RCC 7860 (cell line): ENCODE measurements at regions not wholly inside any gene's neighbourhood (a gene's known extent, or its start where the extent isn't known, plus 50 kb on each side); places are given as distances from the start of the nearest gene placed in this dataset.

Experiments
- DNase-seq: peaks from one replicate; pipeline ENCODE4 v3.0.0-alpha.2; 2015; ENCODE audit warnings: low spot score
- FAIRE-seq: peaks from 2 replicates; lab custom pipeline; 2012; peaks lifted over from hg19 to GRCh38; lab: Jason Lieb, UNC

DNA sequence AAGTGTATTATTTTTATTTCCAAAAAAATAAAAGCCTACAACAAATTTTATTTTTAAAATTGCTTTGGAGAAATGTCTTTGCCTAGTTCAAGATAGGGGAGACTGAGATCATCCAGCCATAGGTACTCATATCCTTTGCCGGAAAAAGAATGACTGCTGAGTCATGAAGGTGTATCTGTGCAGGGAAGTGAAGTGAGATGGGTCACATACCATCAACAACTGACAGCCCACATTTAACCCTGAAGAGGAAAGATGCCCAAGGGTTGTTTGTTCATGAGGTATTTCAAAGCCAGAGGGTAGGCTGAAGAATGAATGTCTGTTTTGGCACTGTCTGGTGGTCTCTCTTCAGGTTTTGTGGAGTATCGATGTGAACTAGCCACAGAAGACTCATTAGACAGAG lies 106.7 kb upstream of the TTC29 start:
- FAIRE-seq (no peak), DNase-seq (no peak)

GRCh38 chr4:147054228-147054872 lies 108.7 kb upstream of the TTC29 start:
- DNase-seq (no peak), FAIRE-seq (no peak)

- no peak for DNase-seq
- no peak for FAIRE-seq
These were observed 111.4 kb upstream of the TTC29 start for GRCh38 chr4:147056940-147057610.

GRCh38 chr4:147057611-147058190 lies 112.0 kb upstream of the TTC29 start:
- DNase-seq (no peak), FAIRE-seq (no peak)

DNA sequence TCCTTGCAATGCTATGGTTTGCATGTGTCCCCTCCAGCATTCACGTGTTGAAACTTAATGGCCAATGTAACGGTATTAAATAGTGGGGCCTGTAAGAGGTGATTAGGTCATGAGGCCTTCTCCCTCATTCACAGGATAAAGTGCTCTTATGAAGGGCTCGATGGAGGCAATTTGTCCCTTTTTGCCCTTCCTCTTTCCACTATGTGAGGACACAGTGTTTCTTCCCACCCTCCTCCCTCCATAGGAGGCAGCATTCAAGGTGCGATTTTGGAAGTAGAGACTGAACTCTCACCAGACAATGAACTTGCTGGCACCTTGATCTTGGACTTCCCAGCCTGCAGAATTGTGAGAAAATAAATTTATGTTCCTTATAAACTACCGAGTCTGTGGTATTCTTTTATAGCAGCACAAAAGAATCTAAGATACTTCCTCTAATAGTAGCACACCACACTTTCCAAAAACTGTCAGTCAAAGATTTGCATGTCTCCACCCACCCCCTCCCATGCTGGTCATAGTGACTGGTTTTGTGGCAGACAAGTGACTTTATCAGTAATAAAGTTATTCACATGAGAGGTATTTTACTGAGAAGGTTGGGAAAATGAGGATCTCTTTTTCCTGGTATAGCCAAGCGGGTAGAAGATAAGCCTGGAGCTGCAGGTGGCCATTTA lies 113.5 kb upstream of the TTC29 start:
- no peak for FAIRE-seq
- DNase-seq, result no peak

- no peak for DNase-seq
These were observed 114.7 kb upstream of the TTC29 start for GRCh38 chr4:147060151-147060931.

DNA sequence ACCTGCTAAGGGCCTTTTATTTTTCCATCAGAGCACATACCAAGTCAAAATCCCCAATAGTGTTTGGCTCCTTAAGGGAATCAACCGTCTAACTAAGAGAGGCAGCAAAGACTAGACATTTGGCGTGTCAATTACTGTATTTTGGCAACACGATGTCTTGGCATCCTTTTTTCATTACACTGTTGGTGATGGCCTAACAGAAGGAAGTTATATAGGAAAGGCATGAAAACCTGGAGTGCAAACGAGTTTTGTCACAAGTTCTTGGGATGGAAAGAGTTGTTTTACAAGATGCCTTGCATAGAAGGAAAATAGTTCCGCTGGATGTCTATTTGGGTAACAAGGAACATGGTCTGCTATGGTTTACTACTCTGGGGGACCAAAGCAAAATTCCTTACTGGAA lies 119.2 kb upstream of the TTC29 start:
- FAIRE-seq (no peak), DNase-seq (no peak)

More at GRCh38 chr4:147060151-147060931, 114.7 kb upstream of the TTC29 start:
- no peak for FAIRE-seq

GRCh38 chr4:147068564-147068963 lies 122.9 kb upstream of the TTC29 start:
- no peak for DNase-seq
- FAIRE-seq, result no peak

GRCh38 chr4:147071209-147071740 lies 125.6 kb upstream of the TTC29 start:
- DNase-seq (no peak), FAIRE-seq (no peak)

DNA sequence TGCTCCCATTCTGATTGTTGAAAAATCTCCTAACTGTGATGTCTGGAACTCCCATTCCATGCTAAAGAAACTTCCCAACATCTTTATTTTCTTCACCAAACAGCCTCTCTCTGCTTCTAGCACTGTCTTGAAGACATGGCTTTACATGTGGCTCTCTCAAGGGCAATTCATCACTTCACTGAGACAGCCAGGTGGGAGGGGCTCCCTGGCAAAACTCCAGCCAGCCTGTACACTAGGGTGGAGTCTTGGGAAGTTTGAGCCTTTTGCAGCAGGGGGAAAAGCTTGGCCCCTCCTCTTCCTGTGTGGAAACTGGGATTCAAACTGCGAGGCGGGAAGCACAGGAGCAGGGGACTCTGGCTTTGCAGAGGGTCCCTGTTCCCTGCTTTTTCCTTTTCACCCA lies 130.5 kb upstream of the TTC29 start:
- FAIRE-seq (no peak), DNase-seq (no peak)

DNA sequence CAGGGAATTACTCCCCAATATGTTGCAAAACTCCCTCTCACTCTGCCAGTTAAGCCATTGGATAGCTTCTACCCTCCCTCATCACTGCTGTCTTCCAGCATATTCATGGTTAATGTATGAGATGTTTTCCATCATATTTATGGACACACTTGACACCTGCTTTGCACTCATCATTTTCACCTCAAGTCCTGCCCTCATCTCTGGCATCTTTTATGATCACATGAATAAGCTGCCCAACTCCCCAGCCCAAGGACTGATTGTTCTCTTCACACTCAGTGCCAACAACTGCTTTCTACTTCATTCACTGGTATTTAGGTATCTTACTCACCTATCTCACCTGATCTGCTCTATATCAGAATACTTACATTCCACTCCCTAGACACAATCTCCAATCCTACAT lies 131.1 kb upstream of the TTC29 start:
- FAIRE-seq (no peak), DNase-seq (no peak)

DNA sequence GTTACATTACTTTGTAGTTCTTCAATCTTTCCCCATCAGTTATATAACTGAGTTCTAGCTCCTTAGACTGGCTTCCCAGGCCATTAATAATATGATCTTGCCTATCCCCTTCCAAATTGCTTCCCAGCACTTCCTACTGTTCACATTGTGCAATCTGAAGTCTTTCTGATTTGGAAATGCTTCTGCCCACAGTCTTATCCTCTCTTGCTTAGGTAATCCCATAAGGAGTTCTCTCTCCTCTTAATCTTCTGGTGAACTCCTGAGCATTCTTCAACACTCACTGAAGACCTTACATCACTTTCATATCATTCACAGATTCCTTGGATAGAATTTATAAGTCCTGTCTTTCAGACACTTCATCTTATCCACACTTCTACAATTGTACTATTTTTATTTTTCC lies 132.7 kb upstream of the TTC29 start:
- DNase-seq (no peak), FAIRE-seq (no peak)

DNA sequence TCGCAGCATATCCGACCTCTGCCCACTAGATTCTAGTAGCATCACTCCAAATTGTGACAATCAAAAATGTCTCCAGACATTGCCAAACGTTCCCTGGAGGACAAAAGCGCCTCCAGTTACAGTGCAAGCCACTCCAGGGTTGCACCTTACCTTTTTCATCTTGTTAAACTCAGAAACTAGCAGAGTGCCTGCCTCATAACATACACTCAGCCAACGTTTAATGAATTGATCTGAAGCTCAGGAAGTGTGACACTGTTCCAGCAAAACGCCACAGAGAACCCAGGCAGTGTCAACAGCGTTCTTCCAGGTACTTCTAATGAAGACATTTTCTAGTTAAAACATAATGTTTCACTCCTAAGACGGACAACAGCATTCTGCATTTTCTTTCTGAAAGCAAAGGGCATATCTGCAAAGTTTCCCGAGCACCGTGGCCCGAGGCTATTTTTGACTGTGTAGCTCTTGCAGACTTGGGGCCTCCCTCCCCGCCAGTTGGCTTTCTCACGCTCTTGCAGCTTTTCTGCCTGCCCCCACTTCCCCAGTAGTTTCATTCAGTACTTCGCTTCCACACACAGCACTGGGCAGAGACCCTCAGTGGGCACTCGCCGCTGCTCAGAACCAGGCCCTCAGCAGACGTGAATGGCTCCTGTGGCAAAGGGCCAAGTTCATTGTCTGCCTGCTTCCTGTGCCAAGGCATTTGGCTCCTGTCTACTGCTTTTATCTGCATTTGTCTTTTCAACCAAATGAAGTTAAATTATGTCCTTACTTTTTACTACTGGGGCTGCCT lies 133.4 kb upstream of the TTC29 start:
- FAIRE-seq (no peak), DNase-seq (no peak)

GRCh38 chr4:147084861-147085260 lies 139.2 kb upstream of the TTC29 start:
- DNase-seq (no peak), FAIRE-seq (no peak)

DNA sequence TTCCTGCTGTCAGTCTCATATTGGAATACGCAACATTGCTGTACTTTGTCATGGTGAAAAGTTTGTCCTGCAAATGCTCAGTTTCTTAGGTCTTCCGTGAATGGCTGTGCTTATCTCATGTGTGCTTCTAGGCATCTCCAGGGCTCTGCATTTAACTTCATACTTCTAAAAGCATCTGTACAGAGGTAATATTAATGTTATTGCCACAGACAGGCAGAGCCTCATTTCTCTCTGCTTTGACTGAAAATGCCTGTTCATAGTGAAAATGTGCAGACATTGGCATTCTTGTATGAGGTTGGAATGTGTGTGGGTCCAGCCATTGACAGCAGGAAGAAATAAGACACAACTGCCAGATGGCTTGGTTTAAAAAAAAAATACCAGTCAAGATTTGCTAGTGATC lies 140.1 kb upstream of the TTC29 start:
- FAIRE-seq (no peak), DNase-seq (no peak)

DNA sequence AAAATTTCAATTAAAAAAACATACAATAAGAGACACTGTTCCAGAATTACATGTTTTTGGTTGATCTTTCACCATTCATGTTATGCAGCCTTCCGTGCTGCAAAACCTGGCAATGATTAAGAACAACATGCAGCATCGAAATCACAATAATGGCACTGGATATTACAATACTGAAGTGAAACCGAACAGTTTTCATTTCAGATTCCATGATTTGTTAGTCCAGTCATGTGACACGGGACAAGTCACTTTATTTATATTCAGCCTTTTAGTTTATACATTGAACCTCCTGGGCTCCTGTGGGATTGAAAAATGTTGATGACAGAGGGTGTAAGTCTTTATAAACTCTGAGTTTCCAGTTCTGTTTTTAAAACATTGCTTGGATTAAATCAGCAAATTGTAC lies 142.5 kb upstream of the TTC29 start:
- DNase-seq, result no peak
- no peak for FAIRE-seq

GRCh38 chr4:147090486-147090885 lies 144.8 kb upstream of the TTC29 start:
- no peak for FAIRE-seq

GRCh38 chr4:147093206-147093605 lies 147.5 kb upstream of the TTC29 start:
- DNase-seq, result no peak
- no peak for FAIRE-seq

More at GRCh38 chr4:147090486-147090885, 144.8 kb upstream of the TTC29 start:
- no peak for DNase-seq

DNA sequence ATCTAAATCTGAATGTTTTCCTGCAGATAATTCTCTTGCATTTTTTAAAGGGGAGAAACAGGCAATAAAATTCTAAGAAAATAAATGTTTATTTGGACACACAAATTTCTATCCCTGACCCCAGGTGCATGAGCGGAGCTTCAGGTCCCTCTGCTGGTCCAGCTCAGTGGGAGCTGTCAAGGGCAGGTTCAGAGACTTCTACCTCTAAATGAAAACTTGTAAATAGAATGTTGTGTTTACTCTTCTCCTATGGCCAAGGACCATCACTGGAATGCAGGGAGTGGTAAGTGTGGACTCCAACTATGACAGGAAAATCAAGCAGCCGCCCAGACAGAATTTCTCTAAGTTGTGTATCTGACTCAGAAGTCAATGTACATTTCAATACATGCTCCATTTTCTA lies 148.6 kb upstream of the TTC29 start:
- DNase-seq (no peak), FAIRE-seq (no peak)
